Panc1 (cell line): ENCODE measurements at regions not wholly inside any gene's neighbourhood (a gene's known extent, or its start where the extent isn't known, plus 50 kb on each side); places are given as distances from the start of the nearest gene placed in this dataset.

ENCODE experiments used
- POLR2AphosphoS5 ChIP-seq: IDR thresholded peaks from 2 replicates; pipeline ENCODE4 v1.6.1; 2012; ENCODE audit warnings: mild to moderate bottlenecking, low read depth, low read length, moderate library complexity
- SIN3A ChIP-seq: IDR thresholded peaks from 2 replicates; pipeline ENCODE4 v1.6.1; 2012; ENCODE audit warnings: low read depth, mild to moderate bottlenecking, low read length, moderate library complexity, borderline replicate concordance; ENCODE audit not compliant: insufficient read depth
- TCF7L2 ChIP-seq: IDR thresholded peaks from 2 replicates; pipeline ENCODE4 v1.6.1; 2011; ENCODE audit warnings: mild to moderate bottlenecking, low read depth, low read length, inconsistent platforms
- TF ChIP-seq, protein P1 (sequence below): fragments of 450-650 bp; IDR thresholded peaks from 2 replicates; pipeline ENCODE4 v1.5.1; 2017; ENCODE audit warnings: mild to moderate bottlenecking
- TF ChIP-seq, protein P2 (sequence below), 2 experiments: IDR thresholded peaks; 2 replicates each; pipeline ENCODE4 v1.6.1; 2011 to 2012; ENCODE audit warnings: low read depth in 2 of 2, control low read depth in 1 of 2, low read length in 1 of 2, mild to moderate bottlenecking in 1 of 2, moderate library complexity in 1 of 2; ENCODE audit not compliant: insufficient read depth in 1 of 2

DNA sequence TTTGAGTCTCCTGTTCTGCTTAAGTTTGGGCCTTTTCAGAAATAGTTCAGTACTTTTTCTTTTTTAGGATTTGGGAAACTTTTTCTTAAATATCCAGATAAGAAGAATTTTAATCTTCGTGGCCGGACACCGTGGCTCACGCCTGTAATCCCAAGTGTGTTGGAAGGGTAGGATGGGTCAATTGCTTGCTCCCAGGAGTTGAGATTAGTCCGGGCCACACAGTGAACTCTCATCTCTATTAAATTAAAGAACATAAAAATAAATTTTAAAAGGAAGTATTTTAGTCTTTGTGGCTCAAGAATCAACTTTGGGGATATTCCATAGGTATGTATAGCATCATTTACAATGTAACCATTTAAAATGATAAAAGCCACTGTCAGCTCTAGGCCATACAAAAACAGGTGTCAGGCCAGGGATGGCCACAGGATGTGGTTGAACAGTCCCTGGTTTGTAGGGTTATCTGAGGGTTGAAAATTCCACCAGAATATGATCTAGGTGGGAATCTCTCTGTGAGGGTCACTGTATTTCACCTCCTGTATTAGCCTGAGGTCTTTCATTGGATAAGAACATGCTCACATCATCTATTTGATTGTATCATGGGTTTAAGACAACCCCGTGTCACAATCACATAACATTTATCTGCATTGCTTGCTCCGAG is 115.6 kb downstream of the GGTLC2 start:
- TF ChIP-seq, protein P1, sequence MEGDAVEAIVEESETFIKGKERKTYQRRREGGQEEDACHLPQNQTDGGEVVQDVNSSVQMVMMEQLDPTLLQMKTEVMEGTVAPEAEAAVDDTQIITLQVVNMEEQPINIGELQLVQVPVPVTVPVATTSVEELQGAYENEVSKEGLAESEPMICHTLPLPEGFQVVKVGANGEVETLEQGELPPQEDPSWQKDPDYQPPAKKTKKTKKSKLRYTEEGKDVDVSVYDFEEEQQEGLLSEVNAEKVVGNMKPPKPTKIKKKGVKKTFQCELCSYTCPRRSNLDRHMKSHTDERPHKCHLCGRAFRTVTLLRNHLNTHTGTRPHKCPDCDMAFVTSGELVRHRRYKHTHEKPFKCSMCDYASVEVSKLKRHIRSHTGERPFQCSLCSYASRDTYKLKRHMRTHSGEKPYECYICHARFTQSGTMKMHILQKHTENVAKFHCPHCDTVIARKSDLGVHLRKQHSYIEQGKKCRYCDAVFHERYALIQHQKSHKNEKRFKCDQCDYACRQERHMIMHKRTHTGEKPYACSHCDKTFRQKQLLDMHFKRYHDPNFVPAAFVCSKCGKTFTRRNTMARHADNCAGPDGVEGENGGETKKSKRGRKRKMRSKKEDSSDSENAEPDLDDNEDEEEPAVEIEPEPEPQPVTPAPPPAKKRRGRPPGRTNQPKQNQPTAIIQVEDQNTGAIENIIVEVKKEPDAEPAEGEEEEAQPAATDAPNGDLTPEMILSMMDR: no peak
- TF ChIP-seq POLR2AphosphoS5 (no peak), TCF7L2 (no peak), SIN3A (no peak)
- TF ChIP-seq, protein P2, sequence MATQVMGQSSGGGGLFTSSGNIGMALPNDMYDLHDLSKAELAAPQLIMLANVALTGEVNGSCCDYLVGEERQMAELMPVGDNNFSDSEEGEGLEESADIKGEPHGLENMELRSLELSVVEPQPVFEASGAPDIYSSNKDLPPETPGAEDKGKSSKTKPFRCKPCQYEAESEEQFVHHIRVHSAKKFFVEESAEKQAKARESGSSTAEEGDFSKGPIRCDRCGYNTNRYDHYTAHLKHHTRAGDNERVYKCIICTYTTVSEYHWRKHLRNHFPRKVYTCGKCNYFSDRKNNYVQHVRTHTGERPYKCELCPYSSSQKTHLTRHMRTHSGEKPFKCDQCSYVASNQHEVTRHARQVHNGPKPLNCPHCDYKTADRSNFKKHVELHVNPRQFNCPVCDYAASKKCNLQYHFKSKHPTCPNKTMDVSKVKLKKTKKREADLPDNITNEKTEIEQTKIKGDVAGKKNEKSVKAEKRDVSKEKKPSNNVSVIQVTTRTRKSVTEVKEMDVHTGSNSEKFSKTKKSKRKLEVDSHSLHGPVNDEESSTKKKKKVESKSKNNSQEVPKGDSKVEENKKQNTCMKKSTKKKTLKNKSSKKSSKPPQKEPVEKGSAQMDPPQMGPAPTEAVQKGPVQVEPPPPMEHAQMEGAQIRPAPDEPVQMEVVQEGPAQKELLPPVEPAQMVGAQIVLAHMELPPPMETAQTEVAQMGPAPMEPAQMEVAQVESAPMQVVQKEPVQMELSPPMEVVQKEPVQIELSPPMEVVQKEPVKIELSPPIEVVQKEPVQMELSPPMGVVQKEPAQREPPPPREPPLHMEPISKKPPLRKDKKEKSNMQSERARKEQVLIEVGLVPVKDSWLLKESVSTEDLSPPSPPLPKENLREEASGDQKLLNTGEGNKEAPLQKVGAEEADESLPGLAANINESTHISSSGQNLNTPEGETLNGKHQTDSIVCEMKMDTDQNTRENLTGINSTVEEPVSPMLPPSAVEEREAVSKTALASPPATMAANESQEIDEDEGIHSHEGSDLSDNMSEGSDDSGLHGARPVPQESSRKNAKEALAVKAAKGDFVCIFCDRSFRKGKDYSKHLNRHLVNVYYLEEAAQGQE (IDR thresholded peaks at IDR 0.05; ENCODE audit: insufficient read depth in 1 of 2, low read depth in 2 of 2, low read length in 1 of 2): no peak
